Colonic mucosa (tissue), 4 donors: ENCODE measurements at regions not wholly inside any gene's neighbourhood (a gene's known extent, or its start where the extent isn't known, plus 50 kb on each side); places are given as distances from the start of the nearest gene placed in this dataset.

Experiments
- DNase-seq: peaks from one replicate; pipeline ENCODE4 v3.0.0-alpha.2; 2020
- H3K27ac ChIP-seq: fragments of 200-600 bp; one replicate; pipeline ENCODE4 v1.8.0; 2021
- H3K27me3 ChIP-seq: fragments of 200-600 bp; one replicate; pipeline ENCODE4 v1.8.0; 2021
- H3K36me3 ChIP-seq: fragments of 200-600 bp; one replicate; pipeline ENCODE4 v1.8.0; 2021
- H3K4me1 ChIP-seq: fragments of 200-600 bp; one replicate; pipeline ENCODE4 v1.8.0; 2021; ENCODE audit warnings: mild to moderate bottlenecking
- H3K4me3 ChIP-seq: fragments of 200-600 bp; one replicate; pipeline ENCODE4 v1.8.0; 2021
- H3K9ac ChIP-seq, 2 donors: one replicate each; pipeline ENCODE4 v1.7.0; 2013; ENCODE audit warnings: control low read depth in 2 of 2, low read depth in 2 of 2, low read length in 2 of 2
- H3K9me3 ChIP-seq: fragments of 200-600 bp; one replicate; pipeline ENCODE4 v1.8.0; 2021
- intact Hi-C: fragments of 100-400 bp; cut with DNase I; formaldehyde crosslinking; loops from one replicate; pipeline ENCODE4 v1.14.1; 2022
- TF ChIP-seq, protein P1 (sequence below): fragments of 200-600 bp; IDR thresholded peaks from one replicate; pipeline ENCODE4 v1.8.0; 2022; ENCODE audit warnings: antibody characterized with exemption, mild to moderate bottlenecking
- donor health status: healthy.
- donor health status: DM: no; HTN: no; CAD: no.
- donor health status: DM: no; HTN: no; CAD: no.

DNA sequence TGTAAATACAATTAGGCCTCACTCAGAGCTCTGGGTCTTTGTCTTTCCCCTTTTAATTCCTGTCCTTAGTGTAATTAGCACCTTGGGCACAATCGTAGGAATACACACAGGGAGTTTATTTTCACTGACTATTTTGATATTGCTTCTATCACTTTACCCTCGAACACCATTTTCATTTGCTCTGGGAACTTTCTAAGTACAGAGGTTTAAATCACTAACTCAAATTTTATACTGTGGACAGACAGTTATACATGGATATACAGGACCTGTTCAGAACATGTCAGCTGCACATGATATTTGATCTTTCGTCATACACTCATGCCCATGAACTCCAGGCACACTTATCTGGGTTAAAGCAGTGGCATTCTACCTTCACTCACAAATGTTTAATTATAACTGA, 217.8 kb upstream of the TMEM161B start:
- TF ChIP-seq, protein P1, sequence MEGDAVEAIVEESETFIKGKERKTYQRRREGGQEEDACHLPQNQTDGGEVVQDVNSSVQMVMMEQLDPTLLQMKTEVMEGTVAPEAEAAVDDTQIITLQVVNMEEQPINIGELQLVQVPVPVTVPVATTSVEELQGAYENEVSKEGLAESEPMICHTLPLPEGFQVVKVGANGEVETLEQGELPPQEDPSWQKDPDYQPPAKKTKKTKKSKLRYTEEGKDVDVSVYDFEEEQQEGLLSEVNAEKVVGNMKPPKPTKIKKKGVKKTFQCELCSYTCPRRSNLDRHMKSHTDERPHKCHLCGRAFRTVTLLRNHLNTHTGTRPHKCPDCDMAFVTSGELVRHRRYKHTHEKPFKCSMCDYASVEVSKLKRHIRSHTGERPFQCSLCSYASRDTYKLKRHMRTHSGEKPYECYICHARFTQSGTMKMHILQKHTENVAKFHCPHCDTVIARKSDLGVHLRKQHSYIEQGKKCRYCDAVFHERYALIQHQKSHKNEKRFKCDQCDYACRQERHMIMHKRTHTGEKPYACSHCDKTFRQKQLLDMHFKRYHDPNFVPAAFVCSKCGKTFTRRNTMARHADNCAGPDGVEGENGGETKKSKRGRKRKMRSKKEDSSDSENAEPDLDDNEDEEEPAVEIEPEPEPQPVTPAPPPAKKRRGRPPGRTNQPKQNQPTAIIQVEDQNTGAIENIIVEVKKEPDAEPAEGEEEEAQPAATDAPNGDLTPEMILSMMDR: no peak

DNA sequence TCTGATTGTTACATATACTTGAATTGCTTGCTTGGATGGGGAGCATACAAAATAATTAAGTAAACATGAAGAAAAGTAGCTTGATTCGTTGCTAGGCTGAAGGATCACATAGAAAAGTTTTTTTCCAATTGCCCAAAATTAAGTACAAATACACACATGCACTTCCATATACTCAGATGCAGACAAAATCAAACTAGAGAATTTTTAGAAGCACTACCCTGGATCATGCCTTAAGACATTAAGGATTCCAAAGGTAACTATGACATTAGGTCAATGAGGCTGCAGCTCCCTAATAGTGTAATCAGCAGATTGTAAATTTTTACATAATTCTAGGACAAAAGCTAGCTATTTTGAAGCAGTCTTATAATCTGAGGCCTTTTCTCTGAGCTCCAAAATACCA, 216.9 kb upstream of the TMEM161B start:
- H3K27ac ChIP-seq: no peak overlapping the region
- TF ChIP-seq, protein P1: no peak
- no peak overlapping the region for H3K4me3 ChIP-seq
- H3K36me3 ChIP-seq: no peaks in the 10 kb centered on the region
- no peaks in the 10 kb centered on the region for H3K4me1 ChIP-seq
- no peak overlapping the region for H3K9ac ChIP-seq
- H3K27me3 ChIP-seq: peaks cover 6% of the 10 kb centered on the region
- DNase-seq: no peak
- H3K9me3 ChIP-seq: no peaks in the 10 kb centered on the region
- intact Hi-C loops: no loop called here

More for the DNA sequence above, 217.8 kb upstream of the TMEM161B start:
- Histone ChIP-seq H3K9me3 (no peaks in the 10 kb centered on the region), H3K4me3 (no peak overlapping the region), H3K9ac (no peak overlapping the region), H3K4me1 (no peaks in the 10 kb centered on the region), H3K27me3 (peaks cover 6% of the 10 kb centered on the region), H3K36me3 (no peaks in the 10 kb centered on the region), H3K27ac (no peak overlapping the region)
- no peak for DNase-seq
- intact Hi-C loops: no loop called here

DNA sequence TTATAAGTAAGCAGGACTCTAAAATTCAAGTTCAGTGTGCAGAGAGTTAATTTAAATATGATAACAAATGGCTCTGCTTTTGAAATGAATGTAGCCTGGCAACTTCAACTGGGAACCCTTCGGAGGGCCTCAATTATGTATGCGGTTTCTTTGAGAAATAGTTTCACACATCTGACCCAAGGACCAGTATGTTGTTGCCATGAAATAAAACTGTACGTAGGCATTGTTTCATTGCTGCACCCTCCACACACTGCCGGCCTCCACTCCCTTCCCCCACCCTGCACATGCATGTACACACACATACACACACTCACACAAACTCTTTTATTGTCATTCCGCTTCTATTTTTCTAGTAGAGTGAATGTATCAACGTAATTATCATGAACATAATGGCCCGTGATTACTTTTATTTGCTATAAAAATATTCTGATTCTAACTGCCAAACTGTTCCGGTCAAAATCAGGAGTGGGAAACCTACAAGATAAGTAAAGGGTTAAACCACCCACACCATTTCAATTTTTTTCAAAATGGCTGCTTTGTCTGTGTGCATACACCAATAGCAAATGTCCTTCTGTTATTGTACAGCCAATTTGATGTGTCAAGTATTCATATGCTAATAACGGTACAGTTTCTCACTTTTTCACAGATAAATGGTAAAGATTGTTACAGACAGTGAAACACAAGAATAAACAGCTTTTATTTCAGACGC, 215.5 kb upstream of the TMEM161B start:
- H3K4me1 ChIP-seq: no peaks in the 10 kb centered on the region
- TF ChIP-seq, protein P1: no peak
- no peak overlapping the region for H3K4me3 ChIP-seq
- H3K9ac ChIP-seq: no peak overlapping the region
- intact Hi-C loops: no loop called here
- H3K27ac ChIP-seq: no peak overlapping the region
- H3K36me3 ChIP-seq: no peaks in the 10 kb centered on the region
- peaks cover 6% of the 10 kb centered on the region for H3K27me3 ChIP-seq
- DNase-seq: no peak
- no peaks in the 10 kb centered on the region for H3K9me3 ChIP-seq

DNA sequence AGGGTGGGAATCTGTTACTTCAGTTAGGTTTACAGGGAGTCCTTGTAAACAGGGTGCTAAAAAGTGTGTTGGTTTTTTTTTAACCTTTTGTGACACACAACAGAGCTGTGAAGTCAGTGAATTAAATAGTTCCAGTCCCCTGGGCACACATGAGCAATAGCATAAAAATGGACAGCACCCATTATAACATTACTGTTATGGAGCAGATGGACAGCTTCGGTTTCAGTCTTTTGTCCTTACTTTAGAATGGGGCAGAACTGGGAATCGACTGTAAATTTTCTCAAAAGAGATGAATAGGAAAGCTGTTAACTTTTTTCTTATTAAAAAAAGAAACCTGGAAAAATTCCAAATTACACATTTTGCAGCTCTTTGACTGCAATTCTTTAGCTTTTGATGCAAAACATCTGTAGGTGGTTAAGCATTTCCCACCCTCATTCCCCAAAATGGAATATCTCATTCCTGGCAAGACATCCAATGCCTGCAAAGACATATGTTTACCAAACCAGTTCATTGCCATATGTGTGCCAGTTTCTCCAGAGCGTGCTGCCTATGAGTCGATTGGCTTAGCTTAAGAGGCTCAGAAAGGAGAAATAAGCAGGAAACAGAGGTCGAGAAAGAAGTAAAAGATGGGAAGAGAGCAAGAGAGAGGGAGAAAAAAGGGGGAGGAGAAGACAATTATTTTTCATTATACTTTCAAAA, 212.3 kb upstream of the TMEM161B start:
- TF ChIP-seq, protein P1: no peak
- H3K27me3 ChIP-seq: no peaks in the 10 kb centered on the region
- no peaks in the 10 kb centered on the region for H3K36me3 ChIP-seq
- H3K9me3 ChIP-seq: no peaks in the 10 kb centered on the region
- H3K4me1 ChIP-seq: no peaks in the 10 kb centered on the region
- intact Hi-C loops: no loop called here
- DNase-seq: no peak
- no peak overlapping the region for H3K9ac ChIP-seq
- H3K27ac ChIP-seq: no peak overlapping the region
- no peak overlapping the region for H3K4me3 ChIP-seq

DNA sequence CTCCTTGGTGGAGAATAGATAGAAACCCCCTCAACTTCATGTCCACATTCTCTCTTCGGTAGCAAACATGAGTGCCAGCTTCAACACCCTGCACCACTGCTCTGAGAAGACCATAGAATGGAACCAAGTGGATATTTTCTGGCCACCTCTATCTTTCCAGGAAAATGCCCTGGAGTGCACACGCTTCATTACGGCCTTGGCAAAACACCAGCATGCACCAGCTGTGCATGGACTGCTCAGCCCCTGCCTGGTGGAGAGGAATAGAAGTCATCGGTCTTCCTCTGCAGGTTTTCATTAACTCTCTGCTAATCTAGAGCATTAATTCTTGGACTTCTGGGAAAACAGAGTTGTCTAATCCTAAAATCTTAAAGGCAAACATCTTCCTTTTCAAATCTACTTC, 211.6 kb upstream of the TMEM161B start:
- DNase-seq: no peak
- intact Hi-C loops: no loop called here

More for the DNA sequence above, 211.6 kb upstream of the TMEM161B start:
- TF ChIP-seq, protein P1: no peak
- H3K4me3 ChIP-seq: no peak overlapping the region
- no peaks in the 10 kb centered on the region for H3K9me3 ChIP-seq
- no peaks in the 10 kb centered on the region for H3K4me1 ChIP-seq
- no peak overlapping the region for H3K27ac ChIP-seq
- no peaks in the 10 kb centered on the region for H3K27me3 ChIP-seq
- H3K36me3 ChIP-seq: no peaks in the 10 kb centered on the region
- no peak overlapping the region for H3K9ac ChIP-seq
